Uterus (tissue), 3 donors: ENCODE measurements at regions not wholly inside any gene's neighbourhood (a gene's known extent, or its start where the extent isn't known, plus 50 kb on each side); places are given as distances from the start of the nearest gene placed in this dataset.

Source experiments
- DNase-seq, 2 donors: peaks; one replicate each; pipeline ENCODE4 v3.0.0-alpha.2; 2019 to 2020
- H3K27ac ChIP-seq, 2 donors: fragments of 200-600 bp; sonication (generic); 1 replicate in 1 of 2; 2 replicates in 1 of 2; pipeline ENCODE4 v1.5.1; 2016 to 2018
- H3K27me3 ChIP-seq, 2 donors: fragments of 200-600 bp; sonication (generic); one replicate each; pipeline ENCODE4 v1.5.1; 2018 to 2019; ENCODE audit warnings: control low read depth in 1 of 2
- H3K36me3 ChIP-seq, 2 donors: fragments of 200-600 bp; sonication (generic); one replicate each; pipeline ENCODE4 v1.5.1; 2019; ENCODE audit warnings: control low read depth in 1 of 2
- H3K4me1 ChIP-seq, 2 donors: fragments of 200-600 bp; sonication (generic); one replicate each; pipeline ENCODE4 v1.5.1; 2018 to 2019; ENCODE audit warnings: control low read depth in 1 of 2
- H3K4me3 ChIP-seq, 2 donors: fragments of 200-600 bp; sonication (generic); 1 replicate in 1 of 2; 2 replicates in 1 of 2; pipeline ENCODE4 v1.5.1; 2018 to 2019; ENCODE audit warnings: mild to moderate bottlenecking in 1 of 2
- H3K9me3 ChIP-seq, 2 donors: fragments of 200-600 bp; sonication (generic); one replicate each; pipeline ENCODE4 v1.5.1; 2019; ENCODE audit warnings: control low read depth in 1 of 2
- CTCF ChIP-seq, 4 experiments: fragments of 200-600 bp in 2 of 4; fragments of 450-650 bp in 2 of 4; sonication (generic) in 2 of 4; IDR thresholded peaks; one replicate each; pipeline ENCODE4 v1.5.1; 2016 to 2019; ENCODE audit warnings: antibody characterized with exemption in 4 of 4, mild to moderate bottlenecking in 2 of 4, moderate library complexity in 1 of 4
- POLR2A ChIP-seq, 2 donors: fragments of 450-650 bp; IDR thresholded peaks; one replicate each; pipeline ENCODE4 v1.6.1; 2016; ENCODE audit warnings: antibody characterized with exemption in 2 of 2, mild to moderate bottlenecking in 1 of 2, moderate library complexity in 1 of 2
- intact Hi-C: fragments of 100-400 bp; cut with DNase I; formaldehyde crosslinking; loops from one replicate; pipeline ENCODE4 v1.15.1; 2023; ENCODE audit warnings: low total_unique reads
- donor health status: DM: yes; HTN: yes; CAD: no.

GRCh38 chr21:32884062-32884461, 112.5 kb upstream of the PAXBP1 start:
- H3K4me1 ChIP-seq, result no peaks in the 10 kb centered on the region
- no peak for TF ChIP-seq POLR2A (IDR thresholded peaks at IDR 0.05)
- no peak for TF ChIP-seq CTCF (IDR thresholded peaks at IDR 0.05)
- intact Hi-C loops, result no loop called here
- no peak for DNase-seq
- no peak overlapping the region for H3K4me3 ChIP-seq
- no peaks in the 10 kb centered on the region for H3K9me3 ChIP-seq
- H3K27ac ChIP-seq, result no peak overlapping the region
- no peaks in the 10 kb centered on the region for H3K36me3 ChIP-seq
- H3K27me3 ChIP-seq, result no peaks in the 10 kb centered on the region

GRCh38 chr21:32886339-32886738, 114.8 kb upstream of the PAXBP1 start:
- H3K4me3 ChIP-seq, result no peak overlapping the region

GRCh38 chr21:32887026-32887425, 115.5 kb upstream of the PAXBP1 start:
- no peaks in the 10 kb centered on the region for H3K27me3 ChIP-seq
- no peak for DNase-seq
- no peaks in the 10 kb centered on the region for H3K9me3 ChIP-seq
- TF ChIP-seq POLR2A (IDR thresholded peaks at IDR 0.05) (no peak), CTCF (IDR thresholded peaks at IDR 0.05) (no peak)
- intact Hi-C loops, result no loop called here
- no peak overlapping the region for H3K4me3 ChIP-seq
- no peak overlapping the region for H3K27ac ChIP-seq
- no peaks in the 10 kb centered on the region for H3K4me1 ChIP-seq
- H3K36me3 ChIP-seq, result no peaks in the 10 kb centered on the region

More at GRCh38 chr21:32886339-32886738, 114.8 kb upstream of the PAXBP1 start:
- TF ChIP-seq CTCF (IDR thresholded peaks at IDR 0.05) (no peak), POLR2A (IDR thresholded peaks at IDR 0.05) (no peak)
- H3K27me3 ChIP-seq, result no peaks in the 10 kb centered on the region
- no peaks in the 10 kb centered on the region for H3K4me1 ChIP-seq
- DNase-seq, result no peak
- H3K36me3 ChIP-seq, result no peaks in the 10 kb centered on the region
- intact Hi-C loops, result no loop called here
- H3K27ac ChIP-seq, result no peak overlapping the region
- H3K9me3 ChIP-seq, result no peaks in the 10 kb centered on the region

GRCh38 chr21:32888971-32889370, 117.4 kb upstream of the PAXBP1 start:
- Histone ChIP-seq H3K27ac (no peak overlapping the region), H3K27me3 (no peaks in the 10 kb centered on the region), H3K4me3 (no peak overlapping the region), H3K4me1 (no peaks in the 10 kb centered on the region), H3K9me3 (no peaks in the 10 kb centered on the region), H3K36me3 (no peaks in the 10 kb centered on the region)
- TF ChIP-seq CTCF (IDR thresholded peaks at IDR 0.05) (no peak), POLR2A (IDR thresholded peaks at IDR 0.05) (no peak)
- intact Hi-C loops, result no loop called here
- DNase-seq, result no peak

GRCh38 chr21:32889596-32889995, 118.0 kb upstream of the PAXBP1 start:
- DNase-seq, result no peak
- intact Hi-C loops, result no loop called here
- H3K9me3 ChIP-seq, result no peaks in the 10 kb centered on the region

More at GRCh38 chr21:32889596-32889995, 118.0 kb upstream of the PAXBP1 start:
- TF ChIP-seq POLR2A (IDR thresholded peaks at IDR 0.05), result no peak
- TF ChIP-seq CTCF (IDR thresholded peaks at IDR 0.05), result no peak
- Histone ChIP-seq H3K27me3 (no peaks in the 10 kb centered on the region), H3K27ac (no peak overlapping the region), H3K4me3 (no peak overlapping the region), H3K4me1 (no peaks in the 10 kb centered on the region), H3K36me3 (no peaks in the 10 kb centered on the region)
